Body of pancreas (tissue), 4 donors: ENCODE measurements at regions not wholly inside any gene's neighbourhood (a gene's known extent, or its start where the extent isn't known, plus 50 kb on each side); places are given as distances from the start of the nearest gene placed in this dataset.

Experiments
- CTCF ChIP-seq, 7 experiments: fragments of 450-650 bp in 4 of 7; fragments of 200-600 bp in 3 of 7; sonication (generic) in 3 of 7; IDR thresholded peaks; one replicate each; pipeline ENCODE4 v1.5.1; 2016 to 2019; ENCODE audit warnings: antibody characterized with exemption in 7 of 7
- POLR2A ChIP-seq, 3 donors: fragments of 450-650 bp; IDR thresholded peaks; one replicate each; pipeline ENCODE4 v1.6.1; 2016; ENCODE audit warnings: antibody characterized with exemption in 3 of 3, mild to moderate bottlenecking in 2 of 3

- TF ChIP-seq CTCF (IDR thresholded peaks at IDR 0.05), result no peak
- TF ChIP-seq POLR2A (IDR thresholded peaks at IDR 0.05), result no peak
Observed at GRCh38 chr1:195789321-195789720, 818.9 kb downstream of the KCNT2 start.
